ENCODE measurements at regions not wholly inside any gene's neighbourhood (a gene's known extent, or its start where the extent isn't known, plus 50 kb on each side); places are given as distances from the start of the nearest gene placed in this dataset.
"Not testable (repeated sequence)": the region's sequence is repeated elsewhere in the genome, so short reads cannot be mapped to it uniquely, and the experiment has no call there.

- Histone ChIP-seq H3K9me3 (ENCODE audit: control extremely low read depth in 1 of 5, control insufficient read depth in 4 of 5, insufficient read depth in 2 of 5, low read depth in 1 of 5, low read length in 4 of 5) (peaks cover 0 to 26% (median 9%) of the 10 kb centered on the region in 5 experiments), H3K27me3 (replicated peaks in 2 of 5; ENCODE audit: control insufficient read depth in 4 of 5, insufficient read depth in 5 of 5, low read length in 4 of 5) (no peaks in the 10 kb centered on the region), H3K36me3 (ENCODE audit: control insufficient read depth in 4 of 4, insufficient read depth in 4 of 4, low read length in 3 of 4) (no peaks in the 10 kb centered on the region), H3K4me1 (ENCODE audit: control extremely low read depth in 1 of 4, control insufficient read depth in 4 of 4, insufficient read depth in 4 of 4, low read length in 3 of 4) (no peaks in the 10 kb centered on the region), H3K27ac (ENCODE audit: insufficient read depth in 1 of 2, low read depth in 1 of 2, low read length in 2 of 2, poor library complexity in 1 of 2, severe bottlenecking in 2 of 2) (no peak overlapping the region), H3K4me3 (ENCODE audit: control insufficient read depth in 1 of 7, extremely low read depth in 1 of 7, insufficient read depth in 4 of 7, low read depth in 2 of 7, low read length in 6 of 7) (no peak overlapping the region)
- POLR2A ChIA-PET, result no interaction called here
- CTCF ChIA-PET, result no interaction called here
- DNase-seq, result no peak
- 67% methylated on average over 10 of the region's 13 CpGs for WGBS (ENCODE audit: insufficient coverage)
Measured at GRCh38 chr17:22268912-22269220, 576.5 kb downstream of the KCNJ18 start.

- no peak overlapping the region for H3K4me3 ChIP-seq (ENCODE audit: control insufficient read depth in 1 of 7, extremely low read depth in 1 of 7, insufficient read depth in 4 of 7, low read depth in 2 of 7, low read length in 6 of 7)
- no peaks in the 10 kb centered on the region for H3K36me3 ChIP-seq (ENCODE audit: control insufficient read depth in 4 of 4, insufficient read depth in 4 of 4, low read length in 3 of 4)
- H3K4me1 ChIP-seq (ENCODE audit: control extremely low read depth in 1 of 4, control insufficient read depth in 4 of 4, insufficient read depth in 4 of 4, low read length in 3 of 4), result no peaks in the 10 kb centered on the region
- H3K9me3 ChIP-seq (ENCODE audit: control extremely low read depth in 1 of 5, control insufficient read depth in 4 of 5, insufficient read depth in 2 of 5, low read depth in 1 of 5, low read length in 4 of 5), result peaks cover 0 to 25% (median 9%) of the 10 kb centered on the region in 5 experiments
- ChIA-PET CTCF (no interaction called here), POLR2A (no interaction called here)
- H3K27me3 ChIP-seq (replicated peaks in 2 of 5; ENCODE audit: control insufficient read depth in 4 of 5, insufficient read depth in 5 of 5, low read length in 4 of 5), result no peaks in the 10 kb centered on the region
- 70% methylated on average over 2 of the region's 4 CpGs for WGBS (ENCODE audit: insufficient coverage)
- H3K27ac ChIP-seq (ENCODE audit: insufficient read depth in 1 of 2, low read depth in 1 of 2, low read length in 2 of 2, poor library complexity in 1 of 2, severe bottlenecking in 2 of 2), result no peak overlapping the region
- no peak for DNase-seq
Measured at GRCh38 chr17:22270381-22270780, 578.1 kb downstream of the KCNJ18 start.

- H3K4me3 ChIP-seq (ENCODE audit: control insufficient read depth in 1 of 7, extremely low read depth in 1 of 7, insufficient read depth in 4 of 7, low read depth in 2 of 7, low read length in 6 of 7); H3K27me3 ChIP-seq (replicated peaks in 2 of 5; ENCODE audit: control insufficient read depth in 4 of 5, insufficient read depth in 5 of 5, low read length in 4 of 5); H3K4me1 ChIP-seq (ENCODE audit: control extremely low read depth in 1 of 4, control insufficient read depth in 4 of 4, insufficient read depth in 4 of 4, low read length in 3 of 4); H3K27ac ChIP-seq (ENCODE audit: insufficient read depth in 1 of 2, low read depth in 1 of 2, low read length in 2 of 2, poor library complexity in 1 of 2, severe bottlenecking in 2 of 2); DNase-seq; POLR2A ChIA-PET; CTCF ChIA-PET; H3K36me3 ChIP-seq (ENCODE audit: control insufficient read depth in 4 of 4, insufficient read depth in 4 of 4, low read length in 3 of 4): not testable (repeated sequence)
- peaks cover 0 to 21% (median 9%) of the 10 kb centered on the region in 5 experiments for H3K9me3 ChIP-seq (ENCODE audit: control extremely low read depth in 1 of 5, control insufficient read depth in 4 of 5, insufficient read depth in 2 of 5, low read depth in 1 of 5, low read length in 4 of 5)
- 67% methylated on average over 1 of the region's 1 CpG for WGBS (ENCODE audit: insufficient coverage)
Measured at GRCh38 chr17:22270809-22271208, 578.5 kb downstream of the KCNJ18 start.

GRCh38 chr17:22272363-22273146 is 580.2 kb downstream of the KCNJ18 start:
- H3K36me3 ChIP-seq (ENCODE audit: control insufficient read depth in 4 of 4, insufficient read depth in 4 of 4, low read length in 3 of 4), result no peaks in the 10 kb centered on the region
- no peak overlapping the region for H3K27ac ChIP-seq (ENCODE audit: insufficient read depth in 1 of 2, low read depth in 1 of 2, low read length in 2 of 2, poor library complexity in 1 of 2, severe bottlenecking in 2 of 2)
- no peak overlapping the region for H3K4me3 ChIP-seq (ENCODE audit: control insufficient read depth in 1 of 7, extremely low read depth in 1 of 7, insufficient read depth in 4 of 7, low read depth in 2 of 7, low read length in 6 of 7)
- H3K4me1 ChIP-seq (ENCODE audit: control extremely low read depth in 1 of 4, control insufficient read depth in 4 of 4, insufficient read depth in 4 of 4, low read length in 3 of 4), result no peaks in the 10 kb centered on the region
- 78% methylated on average over 5 of the region's 10 CpGs for WGBS (ENCODE audit: insufficient coverage)
- peaks cover 0 to 21% (median 6%) of the 10 kb centered on the region in 5 experiments for H3K9me3 ChIP-seq (ENCODE audit: control extremely low read depth in 1 of 5, control insufficient read depth in 4 of 5, insufficient read depth in 2 of 5, low read depth in 1 of 5, low read length in 4 of 5)
- no peaks in the 10 kb centered on the region for H3K27me3 ChIP-seq (replicated peaks in 2 of 5; ENCODE audit: control insufficient read depth in 4 of 5, insufficient read depth in 5 of 5, low read length in 4 of 5)
- CTCF ChIA-PET, result no interaction called here
- POLR2A ChIA-PET, result no interaction called here
- DNase-seq, result no peak

- Histone ChIP-seq H3K9me3 (ENCODE audit: control extremely low read depth in 1 of 5, control insufficient read depth in 4 of 5, insufficient read depth in 2 of 5, low read depth in 1 of 5, low read length in 4 of 5) (peaks cover 0 to 16% (median 9%) of the 10 kb centered on the region in 5 experiments), H3K27ac (ENCODE audit: insufficient read depth in 1 of 2, low read depth in 1 of 2, low read length in 2 of 2, poor library complexity in 1 of 2, severe bottlenecking in 2 of 2) (no peak overlapping the region), H3K36me3 (ENCODE audit: control insufficient read depth in 4 of 4, insufficient read depth in 4 of 4, low read length in 3 of 4) (no peaks in the 10 kb centered on the region), H3K4me3 (ENCODE audit: control insufficient read depth in 1 of 7, extremely low read depth in 1 of 7, insufficient read depth in 4 of 7, low read depth in 2 of 7, low read length in 6 of 7) (no peak overlapping the region), H3K4me1 (ENCODE audit: control extremely low read depth in 1 of 4, control insufficient read depth in 4 of 4, insufficient read depth in 4 of 4, low read length in 3 of 4) (no peaks in the 10 kb centered on the region), H3K27me3 (replicated peaks in 2 of 5; ENCODE audit: control insufficient read depth in 4 of 5, insufficient read depth in 5 of 5, low read length in 4 of 5) (no peaks in the 10 kb centered on the region)
- CTCF ChIA-PET, result no interaction called here
- WGBS (ENCODE audit: insufficient coverage), result 72% methylated on average over 2 of the region's 2 CpGs
- POLR2A ChIA-PET, result no interaction called here
- DNase-seq, result no peak
Measured at GRCh38 chr17:22273308-22273707, 581.0 kb downstream of the KCNJ18 start.

DNA sequence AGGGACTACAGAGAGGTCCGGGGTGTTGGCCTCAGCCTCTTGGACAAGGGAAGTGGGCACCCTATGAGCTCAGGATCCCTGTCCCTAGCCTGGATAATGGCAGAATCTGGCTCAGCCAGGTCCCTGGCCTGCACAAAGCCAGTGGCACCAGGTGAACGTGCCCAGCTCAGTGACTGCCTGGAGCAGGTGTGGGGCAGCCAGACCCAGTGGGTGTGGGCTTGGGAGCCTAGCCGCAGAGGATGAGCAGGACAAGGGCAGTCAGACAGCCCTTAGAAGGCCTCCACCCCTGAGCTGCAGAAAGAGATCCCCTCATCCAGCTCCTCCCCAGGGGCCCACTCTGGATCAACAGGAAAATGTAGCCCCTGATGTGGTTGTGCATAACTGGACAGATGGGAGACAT is 585.3 kb downstream of the KCNJ18 start:
- no peaks in the 10 kb centered on the region for H3K36me3 ChIP-seq (ENCODE audit: control insufficient read depth in 4 of 4, insufficient read depth in 4 of 4, low read length in 3 of 4)
- 89% methylated on average over 1 of the region's 3 CpGs for WGBS (ENCODE audit: insufficient coverage)

GRCh38 chr17:22278302-22279275 is 586.3 kb downstream of the KCNJ18 start:
- POLR2A ChIA-PET, result no interaction called here
- WGBS (ENCODE audit: insufficient coverage), result 91% methylated on average over 26 of the region's 35 CpGs
- Histone ChIP-seq H3K4me1 (ENCODE audit: control extremely low read depth in 1 of 4, control insufficient read depth in 4 of 4, insufficient read depth in 4 of 4, low read length in 3 of 4) (no peaks in the 10 kb centered on the region), H3K9me3 (ENCODE audit: control extremely low read depth in 1 of 5, control insufficient read depth in 4 of 5, insufficient read depth in 2 of 5, low read depth in 1 of 5, low read length in 4 of 5) (peaks cover 0 to 11% (median 5%) of the 10 kb centered on the region in 5 experiments), H3K4me3 (ENCODE audit: control insufficient read depth in 1 of 7, extremely low read depth in 1 of 7, insufficient read depth in 4 of 7, low read depth in 2 of 7, low read length in 6 of 7) (no peak overlapping the region), H3K36me3 (ENCODE audit: control insufficient read depth in 4 of 4, insufficient read depth in 4 of 4, low read length in 3 of 4) (no peaks in the 10 kb centered on the region), H3K27ac (ENCODE audit: insufficient read depth in 1 of 2, low read depth in 1 of 2, low read length in 2 of 2, poor library complexity in 1 of 2, severe bottlenecking in 2 of 2) (no peak overlapping the region), H3K27me3 (replicated peaks in 2 of 5; ENCODE audit: control insufficient read depth in 4 of 5, insufficient read depth in 5 of 5, low read length in 4 of 5) (no peaks in the 10 kb centered on the region)
- CTCF ChIA-PET, result no interaction called here
- no peak for DNase-seq

More for the DNA sequence above, 585.3 kb downstream of the KCNJ18 start:
- Histone ChIP-seq H3K27ac (ENCODE audit: insufficient read depth in 1 of 2, low read depth in 1 of 2, low read length in 2 of 2, poor library complexity in 1 of 2, severe bottlenecking in 2 of 2) (no peak overlapping the region), H3K9me3 (ENCODE audit: control extremely low read depth in 1 of 5, control insufficient read depth in 4 of 5, insufficient read depth in 2 of 5, low read depth in 1 of 5, low read length in 4 of 5) (peaks cover 0 to 11% (median 5%) of the 10 kb centered on the region in 5 experiments), H3K4me1 (ENCODE audit: control extremely low read depth in 1 of 4, control insufficient read depth in 4 of 4, insufficient read depth in 4 of 4, low read length in 3 of 4) (no peaks in the 10 kb centered on the region), H3K4me3 (ENCODE audit: control insufficient read depth in 1 of 7, extremely low read depth in 1 of 7, insufficient read depth in 4 of 7, low read depth in 2 of 7, low read length in 6 of 7) (no peak overlapping the region), H3K27me3 (replicated peaks in 2 of 5; ENCODE audit: control insufficient read depth in 4 of 5, insufficient read depth in 5 of 5, low read length in 4 of 5) (no peaks in the 10 kb centered on the region)
- CTCF ChIA-PET, result no interaction called here
- no peak for DNase-seq
- POLR2A ChIA-PET, result no interaction called here

Measured in common myeloid progenitor, CD34-positive (primary cell).